B cell (primary cell): ENCODE measurements at regions not wholly inside any gene's neighbourhood (a gene's known extent, or its start where the extent isn't known, plus 50 kb on each side); places are given as distances from the start of the nearest gene placed in this dataset.

Experiments
- ATAC-seq: fragments of 200-7000 bp; cut with Tn5 transposase; one replicate; pipeline ENCODE4 v1.10.0; 2021; ENCODE audit warnings: low read depth, mild to moderate bottlenecking, moderate number of reproducible peaks, moderate library complexity
- CTCF ChIA-PET: fragments of 350-600 bp; sonication (Branson Sonifier 250); formaldehyde crosslinking; loops from one replicate; lab custom pipeline; 2021; ENCODE audit warnings: antibody characterized with exemption, inconsistent platforms; lab: Charles Lee
- POLR2A ChIA-PET: fragments of 350-600 bp; sonication (Branson Sonifier 250); formaldehyde crosslinking; loops from one replicate; lab custom pipeline; 2021; ENCODE audit warnings: antibody characterized with exemption; lab: Charles Lee
- DNase-seq: peaks from one replicate; pipeline ENCODE4 v3.0.0; 2013
- H2AFZ ChIP-seq: 2 replicates; pipeline ENCODE4 v1.6.1; 2012; ENCODE audit warnings: mild to moderate bottlenecking, low read depth, low read length; ENCODE audit not compliant: insufficient read depth, poor library complexity, severe bottlenecking
- H3K27ac ChIP-seq, 2 donors: 1 replicate in 1 of 2; 2 replicates in 1 of 2; pipeline ENCODE4 v1.5.1; 2012 to 2013; ENCODE audit warnings: low read length in 2 of 2, mild to moderate bottlenecking in 2 of 2, moderate library complexity in 1 of 2
- H3K27me3 ChIP-seq, 4 experiments: fragments of 200-600 bp in 1 of 4; sonication (generic) in 1 of 4; replicated peaks in 1 of 4; 1 replicate in 2 of 4; 2 replicates in 2 of 4; pipeline versions ENCODE4 v1.6.1 to v1.7.0; 2013 to 2016; ENCODE audit warnings: low read length in 3 of 4, mild to moderate bottlenecking in 2 of 4, mixed read lengths in 1 of 4, moderate library complexity in 1 of 4; ENCODE audit not compliant: insufficient read depth in 4 of 4, control insufficient read depth in 3 of 4; ENCODE audit errors: control extremely low read depth in 1 of 4
- H3K36me3 ChIP-seq, 2 experiments: replicated peaks in 1 of 2; 1 replicate in 1 of 2; 2 replicates in 1 of 2; pipeline versions ENCODE4 v1.6.1 to v1.7.1; 2013; ENCODE audit warnings: low read length in 1 of 2; ENCODE audit not compliant: insufficient read depth in 2 of 2, control insufficient read depth in 1 of 2; ENCODE audit errors: control extremely low read depth in 1 of 2, extremely low read depth in 1 of 2
- H3K4me1 ChIP-seq, 2 donors: fragments of 200-600 bp in 1 of 2; sonication (generic) in 1 of 2; 1 replicate in 1 of 2; 2 replicates in 1 of 2; pipeline versions ENCODE4 v1.5.1 to v1.6.1; 2013 to 2017; ENCODE audit warnings: low read length in 2 of 2; ENCODE audit not compliant: control insufficient read depth in 2 of 2, insufficient read depth in 2 of 2
- H3K4me2 ChIP-seq: replicated peaks from 2 replicates; pipeline ENCODE3; 2012; ENCODE audit warnings: mild to moderate bottlenecking, low read depth, low read length; ENCODE audit not compliant: poor library complexity, severe bottlenecking
- H3K4me3 ChIP-seq, 5 experiments: fragments of 200-600 bp in 1 of 5; sonication (generic) in 1 of 5; 1 replicate in 3 of 5; 2 replicates in 2 of 5; pipeline versions ENCODE4 v1.5.1 to v1.7.0; 2011 to 2016; ENCODE audit warnings: low read length in 4 of 5, mild to moderate bottlenecking in 4 of 5, low read depth in 2 of 5, control low read depth in 1 of 5, moderate library complexity in 1 of 5; ENCODE audit not compliant: insufficient read depth in 1 of 5; ENCODE audit errors: control extremely low read depth in 1 of 5, extremely low read depth in 1 of 5
- H3K79me2 ChIP-seq: fragments of 200-600 bp; sonication (generic); one replicate; pipeline ENCODE4 v1.6.0; 2016; ENCODE audit warnings: low read length; ENCODE audit not compliant: control insufficient read depth, insufficient read depth
- H3K9ac ChIP-seq: fragments of 200-600 bp; sonication (generic); 2 replicates; pipeline ENCODE4 v1.6.1; 2017; ENCODE audit warnings: mild to moderate bottlenecking, low read length, moderate library complexity
- H3K9me3 ChIP-seq, 3 donors: one replicate each; pipeline versions ENCODE4 v1.6.1 to v1.7.1; 2013; ENCODE audit warnings: low read length in 2 of 3; ENCODE audit not compliant: control insufficient read depth in 2 of 3, insufficient read depth in 1 of 3; ENCODE audit errors: control extremely low read depth in 1 of 3
- H4K20me1 ChIP-seq: 2 replicates; pipeline ENCODE4 v1.6.0; 2012; ENCODE audit warnings: mild to moderate bottlenecking, low read length; ENCODE audit not compliant: insufficient read depth, control insufficient read depth, poor library complexity, severe bottlenecking
- H3K27ac Mint-ChIP-seq: one replicate; pipeline ENCODE4 v1.8.0; 2021; ENCODE audit warnings: mixed read lengths
- H3K27me3 Mint-ChIP-seq: one replicate; pipeline ENCODE4 v1.8.0; 2021; ENCODE audit warnings: mixed read lengths
- H3K4me1 Mint-ChIP-seq: one replicate; pipeline ENCODE4 v1.8.0; 2021; ENCODE audit warnings: mixed read lengths
- H3K4me3 Mint-ChIP-seq: one replicate; pipeline ENCODE4 v1.8.0; 2021; ENCODE audit warnings: mixed read lengths
- H3K9me3 Mint-ChIP-seq: one replicate; pipeline ENCODE4 v1.8.0; 2022; ENCODE audit warnings: mixed read lengths; ENCODE audit not compliant: insufficient read depth
- EZH2 ChIP-seq: IDR thresholded peaks from 2 replicates; pipeline ENCODE4 v1.6.1; 2012; ENCODE audit warnings: borderline replicate concordance, low read depth, mild to moderate bottlenecking, moderate library complexity, low read length; ENCODE audit not compliant: insufficient read depth, poor library complexity, severe bottlenecking
- WGBS: methylation state at CpG from one replicate; pipeline ENCODE4 v1.1.5; 2013; ENCODE audit warnings: missing lambda C conversion rate; ENCODE audit not compliant: insufficient coverage; 5-methylcytosine and 5-hydroxymethylcytosine counted together
- intact Hi-C: fragments of 100-400 bp; cut with micrococcal nuclease; formaldehyde crosslinking; loops from one replicate; pipeline ENCODE4 v1.10.0; 2022
- TF ChIP-seq, protein P1 (sequence below): fragments of 200-600 bp; IDR thresholded peaks from one replicate; pipeline ENCODE4 v1.8.0; 2022; ENCODE audit warnings: antibody characterized with exemption, mild to moderate bottlenecking

DNA sequence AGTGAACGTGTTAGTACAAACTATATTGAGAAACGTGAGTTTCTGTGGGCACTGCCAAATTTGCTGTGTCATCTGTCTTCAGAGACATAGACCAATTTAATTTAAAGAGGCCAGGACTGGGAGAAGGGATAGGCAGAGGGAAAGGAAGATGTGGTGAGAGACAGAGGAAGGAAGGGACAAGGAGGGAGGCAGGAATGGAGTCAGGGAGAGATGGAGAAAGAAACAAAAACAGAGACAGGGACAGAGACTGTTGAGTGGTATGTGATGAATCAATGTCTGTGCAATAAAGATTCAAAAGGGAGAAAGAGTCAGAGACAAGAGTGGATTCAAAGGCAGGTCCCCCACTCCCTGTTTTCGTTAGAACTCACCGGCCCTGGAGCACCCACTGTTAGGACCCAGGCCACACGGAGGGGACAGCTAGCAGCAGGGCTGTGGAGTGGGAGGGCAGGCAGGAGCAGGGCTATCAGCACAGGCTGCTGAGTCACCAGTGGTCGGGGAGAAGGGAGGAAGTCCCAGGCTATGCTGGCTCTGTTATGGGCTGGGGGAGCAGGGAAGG is 51.6 kb upstream of the CHD6 start:
- intact Hi-C loops = no loop called here
- Histone ChIP-seq H2AFZ (no peak overlapping the region), H3K4me2 (no peak overlapping the region)

DNA sequence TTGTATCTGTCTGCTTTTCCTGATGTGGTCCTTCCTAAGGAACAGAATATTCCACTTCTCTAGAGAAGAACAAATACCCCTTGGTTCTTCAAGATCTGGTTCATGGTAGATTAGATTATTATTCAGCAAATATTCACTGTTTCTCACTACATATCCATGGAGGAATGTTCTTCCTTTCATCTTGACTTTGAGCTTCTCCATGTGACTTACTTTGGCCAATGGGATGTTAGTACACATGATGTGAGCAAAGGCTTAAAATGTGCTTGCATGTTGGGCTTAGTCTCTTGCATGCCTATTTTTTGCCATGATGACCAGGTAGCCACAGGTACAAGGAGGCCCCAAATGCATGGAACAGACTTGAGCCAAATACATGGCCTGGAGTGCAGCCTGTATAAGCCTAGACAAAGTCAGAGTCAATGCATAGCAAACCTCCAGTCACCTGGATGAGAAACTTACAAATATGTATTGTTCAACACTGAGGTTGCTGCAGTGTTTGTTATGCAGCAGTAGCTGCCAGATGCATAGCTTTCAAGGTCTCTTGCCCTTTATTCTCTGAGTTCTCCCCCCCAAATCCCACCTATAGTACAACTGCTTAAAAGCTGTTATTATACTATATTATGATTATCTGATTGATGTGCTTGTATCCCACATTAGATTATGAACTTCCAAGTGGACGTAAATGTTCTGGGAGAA is 50.0 kb upstream of the CHD6 start:
- no peak for ATAC-seq
- Mint-ChIP-seq H3K4me1 (peaks cover 10% of the 10 kb centered on the region), H3K4me3 (no peak overlapping the region), H3K27ac (no peak overlapping the region), H3K27me3 (peaks cover 18% of the 10 kb centered on the region), H3K9me3 (peaks cover 4% of the 10 kb centered on the region)
- Histone ChIP-seq H3K9ac (no peak overlapping the region), H4K20me1 (no peaks in the 10 kb centered on the region), H3K4me1 (peaks cover 0 to under 1% of the 10 kb centered on the region in 2 donors), H3K4me3 (no peak overlapping the region), H3K27me3 (peaks cover 0 to 16% (median 5%) of the 10 kb centered on the region in 4 experiments), H3K4me2 (no peak overlapping the region), H3K36me3 (no peaks in the 10 kb centered on the region), H2AFZ (no peak overlapping the region), H3K27ac (no peak overlapping the region), H3K9me3 (no peaks in the 10 kb centered on the region), H3K79me2 (no peaks in the 10 kb centered on the region)
- no CpG with 5 or more reads among the region's 1 CpG for WGBS
- ChIA-PET POLR2A (no interaction called here), CTCF (no interaction called here)
- TF ChIP-seq, protein P1, sequence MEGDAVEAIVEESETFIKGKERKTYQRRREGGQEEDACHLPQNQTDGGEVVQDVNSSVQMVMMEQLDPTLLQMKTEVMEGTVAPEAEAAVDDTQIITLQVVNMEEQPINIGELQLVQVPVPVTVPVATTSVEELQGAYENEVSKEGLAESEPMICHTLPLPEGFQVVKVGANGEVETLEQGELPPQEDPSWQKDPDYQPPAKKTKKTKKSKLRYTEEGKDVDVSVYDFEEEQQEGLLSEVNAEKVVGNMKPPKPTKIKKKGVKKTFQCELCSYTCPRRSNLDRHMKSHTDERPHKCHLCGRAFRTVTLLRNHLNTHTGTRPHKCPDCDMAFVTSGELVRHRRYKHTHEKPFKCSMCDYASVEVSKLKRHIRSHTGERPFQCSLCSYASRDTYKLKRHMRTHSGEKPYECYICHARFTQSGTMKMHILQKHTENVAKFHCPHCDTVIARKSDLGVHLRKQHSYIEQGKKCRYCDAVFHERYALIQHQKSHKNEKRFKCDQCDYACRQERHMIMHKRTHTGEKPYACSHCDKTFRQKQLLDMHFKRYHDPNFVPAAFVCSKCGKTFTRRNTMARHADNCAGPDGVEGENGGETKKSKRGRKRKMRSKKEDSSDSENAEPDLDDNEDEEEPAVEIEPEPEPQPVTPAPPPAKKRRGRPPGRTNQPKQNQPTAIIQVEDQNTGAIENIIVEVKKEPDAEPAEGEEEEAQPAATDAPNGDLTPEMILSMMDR = no peak
- TF ChIP-seq EZH2 = no peak
- DNase-seq = no peak
- intact Hi-C loops = no loop called here

More for the DNA sequence above, 51.6 kb upstream of the CHD6 start:
- CTCF ChIA-PET = no interaction called here
- Histone ChIP-seq H3K9ac (no peak overlapping the region), H3K27ac (no peak overlapping the region), H3K9me3 (peaks cover 0 to 11% (median 3%) of the 10 kb centered on the region in 3 donors), H3K4me1 (peaks cover 0 to 10% of the 10 kb centered on the region in 2 donors), H3K79me2 (no peaks in the 10 kb centered on the region), H3K4me3 (no peak overlapping the region), H3K27me3 (peaks cover 0 to 16% (median 5%) of the 10 kb centered on the region in 4 experiments), H3K36me3 (no peaks in the 10 kb centered on the region), H4K20me1 (no peaks in the 10 kb centered on the region)
- Mint-ChIP-seq H3K27ac (no peak overlapping the region), H3K4me1 (peaks cover 13% of the 10 kb centered on the region), H3K4me3 (no peak overlapping the region), H3K27me3 (peaks cover 18% of the 10 kb centered on the region), H3K9me3 (peaks cover 2% of the 10 kb centered on the region)
- TF ChIP-seq, protein P1 = no peak
- no peak for TF ChIP-seq EZH2
- POLR2A ChIA-PET = no interaction called here
- DNase-seq = no peak
- 31% methylated on average over 5 of the region's 6 CpGs for WGBS
- ATAC-seq = no peak
